Esophagus squamous epithelium (tissue), 4 donors: ENCODE measurements at regions not wholly inside any gene's neighbourhood (a gene's known extent, or its start where the extent isn't known, plus 50 kb on each side); places are given as distances from the start of the nearest gene placed in this dataset.

Experiments
- CTCF ChIP-seq, 6 experiments: fragments of 450-650 bp in 4 of 6; fragments of 200-600 bp in 2 of 6; sonication (generic) in 2 of 6; IDR thresholded peaks; one replicate each; pipeline ENCODE4 v1.5.1; 2016 to 2019; ENCODE audit warnings: antibody characterized with exemption in 6 of 6, mild to moderate bottlenecking in 4 of 6, moderate library complexity in 4 of 6
- POLR2A ChIP-seq, 4 donors: fragments of 450-650 bp; IDR thresholded peaks; one replicate each; pipeline ENCODE4 v1.6.1; 2017; ENCODE audit warnings: antibody characterized with exemption in 4 of 4, mild to moderate bottlenecking in 4 of 4, moderate library complexity in 3 of 4

GRCh38 chr2:147081831-147082230 is 763.0 kb upstream of the ACVR2A start:
- TF ChIP-seq CTCF (IDR thresholded peaks at IDR 0.05) (no peak), POLR2A (IDR thresholded peaks at IDR 0.05) (no peak)
